WI38 (cell line): ENCODE measurements at regions not wholly inside any gene's neighbourhood (a gene's known extent, or its start where the extent isn't known, plus 50 kb on each side); places are given as distances from the start of the nearest gene placed in this dataset.

Experiments
- H3K4me3 ChIP-seq: 2 replicates; pipeline ENCODE4 v1.5.1; 2011; ENCODE audit warnings: low read depth, mild to moderate bottlenecking, control low read depth, low read length
- TF ChIP-seq, protein P1 (sequence below): IDR thresholded peaks from 2 replicates; pipeline ENCODE4 v1.5.1; 2012; ENCODE audit warnings: low read depth, mild to moderate bottlenecking, control low read depth, low read length

DNA sequence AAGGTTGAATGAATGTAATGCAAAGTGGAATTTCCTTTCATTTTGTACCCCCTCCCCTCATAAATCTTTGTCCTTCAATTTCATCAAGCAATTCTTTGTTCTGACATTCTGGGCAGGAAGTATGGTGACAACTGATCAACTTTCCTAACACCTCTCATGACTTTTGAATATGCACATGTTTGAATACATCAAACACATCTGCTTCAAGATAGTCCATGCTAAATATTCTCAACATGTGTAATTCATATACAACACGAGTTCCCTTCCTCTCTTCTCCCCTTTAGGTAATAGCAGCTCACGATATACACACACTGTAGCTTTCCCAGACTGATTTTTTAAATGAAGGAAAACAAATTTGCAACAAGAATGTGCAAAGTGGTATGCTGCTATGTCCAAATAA, 103.6 kb upstream of the EFNA5 start:
- no peak overlapping the region for H3K4me3 ChIP-seq
- TF ChIP-seq, protein P1, sequence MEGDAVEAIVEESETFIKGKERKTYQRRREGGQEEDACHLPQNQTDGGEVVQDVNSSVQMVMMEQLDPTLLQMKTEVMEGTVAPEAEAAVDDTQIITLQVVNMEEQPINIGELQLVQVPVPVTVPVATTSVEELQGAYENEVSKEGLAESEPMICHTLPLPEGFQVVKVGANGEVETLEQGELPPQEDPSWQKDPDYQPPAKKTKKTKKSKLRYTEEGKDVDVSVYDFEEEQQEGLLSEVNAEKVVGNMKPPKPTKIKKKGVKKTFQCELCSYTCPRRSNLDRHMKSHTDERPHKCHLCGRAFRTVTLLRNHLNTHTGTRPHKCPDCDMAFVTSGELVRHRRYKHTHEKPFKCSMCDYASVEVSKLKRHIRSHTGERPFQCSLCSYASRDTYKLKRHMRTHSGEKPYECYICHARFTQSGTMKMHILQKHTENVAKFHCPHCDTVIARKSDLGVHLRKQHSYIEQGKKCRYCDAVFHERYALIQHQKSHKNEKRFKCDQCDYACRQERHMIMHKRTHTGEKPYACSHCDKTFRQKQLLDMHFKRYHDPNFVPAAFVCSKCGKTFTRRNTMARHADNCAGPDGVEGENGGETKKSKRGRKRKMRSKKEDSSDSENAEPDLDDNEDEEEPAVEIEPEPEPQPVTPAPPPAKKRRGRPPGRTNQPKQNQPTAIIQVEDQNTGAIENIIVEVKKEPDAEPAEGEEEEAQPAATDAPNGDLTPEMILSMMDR, result no peak

DNA sequence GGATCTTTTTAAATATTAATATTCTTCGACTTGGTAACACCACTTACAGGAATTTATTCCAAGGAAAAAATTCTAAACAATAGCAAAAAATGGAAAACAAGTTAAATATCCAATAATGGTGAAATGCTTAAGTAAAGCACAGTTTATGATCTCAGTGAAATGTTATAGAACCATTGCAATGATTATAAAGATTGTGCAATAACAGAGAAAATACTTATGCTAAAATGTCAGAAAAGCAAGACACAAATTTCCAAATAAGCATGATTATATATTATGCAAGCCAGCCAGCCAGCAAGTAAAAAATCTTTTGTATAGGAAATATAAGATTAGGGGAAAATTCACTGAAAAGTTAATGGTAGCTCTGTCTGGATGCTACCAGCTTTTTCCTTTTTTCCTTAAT, 102.7 kb upstream of the EFNA5 start:
- TF ChIP-seq, protein P1, result no peak
- H3K4me3 ChIP-seq, result no peak overlapping the region

DNA sequence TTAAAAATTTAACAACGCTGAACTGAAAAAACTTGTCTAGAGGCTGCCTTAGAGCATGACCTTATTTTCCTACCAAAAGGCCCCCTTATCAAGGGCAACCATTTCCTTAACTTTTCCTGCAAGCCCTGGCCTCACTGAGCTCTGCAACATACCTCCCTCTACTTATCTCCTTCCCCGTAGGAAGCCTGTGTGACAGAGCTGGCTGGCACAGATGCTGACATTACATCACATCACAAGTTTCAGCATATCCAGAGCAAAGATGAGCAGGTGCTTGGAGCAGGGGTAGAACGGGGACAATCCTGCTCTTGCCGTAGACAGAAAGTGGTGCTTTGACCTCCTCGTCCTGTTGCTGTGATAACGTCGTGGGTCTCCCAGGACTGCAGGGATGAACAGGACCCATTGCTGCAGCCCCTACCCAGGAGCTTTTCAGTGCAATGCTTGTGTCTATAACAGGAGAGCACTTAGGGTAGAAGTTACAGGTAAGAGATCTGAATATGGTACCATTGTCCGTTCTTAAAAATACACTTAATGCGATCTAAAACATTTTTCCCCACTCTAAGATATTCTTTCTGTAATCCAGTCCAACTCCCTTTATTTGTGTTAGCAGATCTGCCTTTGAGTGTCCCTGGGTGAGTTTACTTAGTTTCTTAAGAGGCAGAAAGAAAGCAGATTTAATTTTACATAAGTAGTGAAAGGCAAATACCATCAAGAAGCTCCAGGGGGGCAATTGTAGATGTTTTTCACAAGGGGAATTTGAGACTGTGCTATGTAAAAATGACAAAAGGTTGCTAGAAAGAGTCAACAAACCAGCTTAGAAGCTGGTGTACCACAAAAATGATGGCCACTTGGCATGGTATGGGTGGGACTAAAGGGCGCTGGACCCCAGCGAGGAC, 101.9 kb upstream of the EFNA5 start:
- TF ChIP-seq, protein P1, result no peak
- H3K4me3 ChIP-seq, result no peak overlapping the region

DNA sequence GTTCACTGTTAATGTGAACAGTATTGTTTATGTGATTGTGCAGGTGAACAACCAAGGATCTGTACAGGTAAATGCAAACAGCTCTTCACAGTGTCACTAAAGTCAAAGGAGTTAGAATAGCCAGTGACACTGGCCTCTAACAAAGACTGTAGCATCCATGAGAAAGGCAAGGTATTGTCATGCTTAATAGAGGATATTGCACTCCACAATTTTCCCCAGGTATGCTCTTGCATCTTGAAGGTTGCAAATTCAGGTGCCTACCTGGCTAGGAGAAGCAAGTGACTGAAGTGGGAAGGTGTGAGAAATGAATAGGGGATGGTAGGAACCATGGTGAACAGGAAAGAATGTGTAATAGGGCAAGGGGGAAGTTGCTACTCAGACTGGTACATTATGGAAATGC, 101.2 kb upstream of the EFNA5 start:
- TF ChIP-seq, protein P1, result no peak
- no peak overlapping the region for H3K4me3 ChIP-seq

DNA sequence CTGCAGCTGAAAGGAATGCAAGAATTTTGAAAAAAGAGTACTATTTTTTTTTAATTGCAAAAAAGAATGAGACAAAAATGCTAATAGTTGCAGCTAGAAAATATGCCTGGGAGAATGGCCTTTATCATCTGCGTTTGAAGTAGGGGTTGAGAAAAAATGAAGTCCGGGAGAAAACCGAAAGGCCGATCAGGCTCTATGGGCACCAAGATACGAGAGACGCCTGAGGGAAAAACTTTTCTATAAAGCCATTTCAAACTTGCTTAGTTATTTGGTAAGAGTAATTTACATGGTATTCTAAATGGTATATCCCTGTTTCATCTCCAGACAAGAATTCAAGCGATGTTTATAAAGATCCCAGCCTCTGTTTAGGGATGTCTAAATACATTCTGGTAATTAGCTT, 99.3 kb upstream of the EFNA5 start:
- no peak overlapping the region for H3K4me3 ChIP-seq
- TF ChIP-seq, protein P1, result no peak

DNA sequence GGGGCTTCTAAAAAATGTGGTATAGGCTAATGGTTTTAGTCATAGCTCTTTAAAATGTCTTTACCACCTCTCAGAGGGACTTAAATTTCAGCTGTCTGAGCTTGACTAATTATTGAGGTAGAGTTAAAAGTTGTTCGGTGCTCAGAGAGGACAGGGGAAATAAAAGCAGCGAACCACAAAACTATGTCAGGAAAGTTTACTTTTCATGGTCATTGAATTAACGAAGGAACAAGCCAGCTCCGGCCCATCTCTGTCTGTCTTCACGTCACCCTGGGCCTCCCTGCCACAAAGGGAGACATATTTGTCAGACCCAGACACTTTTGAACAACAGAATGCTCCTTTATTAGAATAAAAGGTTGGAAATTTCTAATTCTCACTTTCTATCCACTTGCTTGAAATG, 98.8 kb upstream of the EFNA5 start:
- no peak overlapping the region for H3K4me3 ChIP-seq
- TF ChIP-seq, protein P1, result no peak

DNA sequence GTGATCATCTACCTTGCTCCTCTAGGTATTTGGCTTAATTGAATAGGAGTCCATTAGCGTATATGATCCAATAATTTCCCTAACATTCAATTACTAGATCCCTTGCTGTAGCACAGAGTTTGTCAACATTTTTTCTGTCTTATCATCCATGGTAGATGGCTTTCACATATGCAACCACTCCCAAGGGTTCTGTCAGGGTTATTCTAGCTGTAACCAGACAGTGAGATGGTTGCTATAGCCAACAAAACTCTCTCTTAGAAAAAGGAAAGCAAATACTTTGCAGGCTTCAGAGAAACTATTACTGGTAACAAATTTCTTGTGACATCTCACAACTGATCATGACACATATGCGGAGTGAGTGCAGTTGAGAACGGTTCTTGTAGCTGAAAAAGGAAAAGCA, 96.2 kb upstream of the EFNA5 start:
- TF ChIP-seq, protein P1, result no peak
- H3K4me3 ChIP-seq, result no peak overlapping the region
